Kidney (tissue), 13 donors: ENCODE measurements at regions not wholly inside any gene's neighbourhood (a gene's known extent, or its start where the extent isn't known, plus 50 kb on each side); places are given as distances from the start of the nearest gene placed in this dataset.

ENCODE experiments used
- DNase-seq, 5 donors: peaks; one replicate each; pipeline ENCODE4 v3.0.0-alpha.2; 2013 to 2020
- FAIRE-seq: peaks from 2 replicates; lab custom pipeline; 2012; peaks lifted over from hg19 to GRCh38; lab: Jason Lieb, UNC
- H3K27ac ChIP-seq, 2 donors: one replicate each; pipeline ENCODE4 v1.7.0; 2013; ENCODE audit warnings: low read depth in 2 of 2, low read length in 2 of 2, inconsistent platforms in 1 of 2
- H3K27me3 ChIP-seq: one replicate; pipeline ENCODE4 v1.7.1; 2013; ENCODE audit warnings: low read length, inconsistent platforms; ENCODE audit not compliant: control insufficient read depth, insufficient read depth
- H3K36me3 ChIP-seq, 3 donors: one replicate each; pipeline versions ENCODE4 v1.7.0 to v1.7.1; 2013; ENCODE audit warnings: low read length in 3 of 3, control low read depth in 1 of 3, inconsistent platforms in 1 of 3; ENCODE audit not compliant: insufficient read depth in 3 of 3, control insufficient read depth in 2 of 3
- H3K4me1 ChIP-seq, 3 donors: one replicate each; pipeline versions ENCODE4 v1.7.0 to v1.7.1; 2013; ENCODE audit warnings: low read length in 3 of 3, inconsistent platforms in 1 of 3, low read depth in 1 of 3; ENCODE audit not compliant: control insufficient read depth in 2 of 3, insufficient read depth in 2 of 3
- H3K4me3 ChIP-seq, 3 donors: one replicate each; pipeline versions ENCODE4 v1.7.0 to v1.8.1; 2013; ENCODE audit warnings: low read length in 3 of 3, control low read depth in 1 of 3, inconsistent platforms in 1 of 3
- H3K9ac ChIP-seq, 3 donors: one replicate each; pipeline versions ENCODE4 v1.7.0 to v1.7.1; 2013; ENCODE audit warnings: low read length in 3 of 3, control low read depth in 1 of 3, inconsistent platforms in 1 of 3
- H3K9me3 ChIP-seq, 3 donors: one replicate each; pipeline versions ENCODE4 v1.7.0 to v1.7.1; 2013; ENCODE audit warnings: low read length in 3 of 3, control low read depth in 1 of 3, inconsistent platforms in 1 of 3; ENCODE audit not compliant: control insufficient read depth in 2 of 3, insufficient read depth in 1 of 3
- CTCF ChIP-seq: IDR thresholded peaks from 3 replicates; pipeline ENCODE4 v1.5.1; 2012; ENCODE audit warnings: mild to moderate bottlenecking, moderate library complexity, borderline replicate concordance; ENCODE audit not compliant: insufficient read depth; ENCODE audit errors: extremely low read depth
- intact Hi-C: fragments of 100-400 bp; cut with DNase I; formaldehyde crosslinking; loops from one replicate; pipeline ENCODE4 v1.11.1; 2022
- donor health status: control.
- donor health status: control.
- donor health status: control.
- donor health status: control.
- donor health status: control.
- donor health status: DM: yes; HTN: yes; CAD: no.
- donor health status: Normal renal cell carcinoma (clear cell type).

GRCh38 chr18:77550625-77551024, 301.0 kb downstream of the GALR1 start:
- no peaks in the 10 kb centered on the region for H3K4me1 ChIP-seq
- H3K9me3 ChIP-seq, result no peaks in the 10 kb centered on the region
- FAIRE-seq (no peak), DNase-seq (no peak)
- no peak for TF ChIP-seq CTCF
- intact Hi-C loops, result no loop called here
- H3K4me3 ChIP-seq, result no peak overlapping the region
- H3K27me3 ChIP-seq, result no peaks in the 10 kb centered on the region
- no peak overlapping the region for H3K9ac ChIP-seq
- H3K36me3 ChIP-seq, result no peaks in the 10 kb centered on the region
- no peak overlapping the region for H3K27ac ChIP-seq

- no peak for FAIRE-seq
- no peaks in the 10 kb centered on the region for H3K4me1 ChIP-seq
- TF ChIP-seq CTCF, result no peak
Observed at GRCh38 chr18:77551055-77551454, 301.4 kb downstream of the GALR1 start.

GRCh38 chr18:77552945-77553344, 303.3 kb downstream of the GALR1 start:
- Histone ChIP-seq H3K9ac (no peak overlapping the region), H3K27me3 (no peaks in the 10 kb centered on the region), H3K36me3 (no peaks in the 10 kb centered on the region), H3K27ac (no peak overlapping the region), H3K4me3 (no peak overlapping the region), H3K4me1 (no peaks in the 10 kb centered on the region), H3K9me3 (no peaks in the 10 kb centered on the region)
- no peak for TF ChIP-seq CTCF
- FAIRE-seq (no peak), DNase-seq (no peak)
- intact Hi-C loops, result no loop called here

More at GRCh38 chr18:77551055-77551454, 301.4 kb downstream of the GALR1 start:
- Histone ChIP-seq H3K27me3 (no peaks in the 10 kb centered on the region), H3K9me3 (no peaks in the 10 kb centered on the region), H3K4me3 (no peak overlapping the region), H3K9ac (no peak overlapping the region), H3K27ac (no peak overlapping the region), H3K36me3 (no peaks in the 10 kb centered on the region)
- no peak for DNase-seq
- intact Hi-C loops, result no loop called here

GRCh38 chr18:77554061-77554460, 304.4 kb downstream of the GALR1 start:
- no peak for TF ChIP-seq CTCF
- FAIRE-seq, result no peak
- no peak overlapping the region for H3K9ac ChIP-seq

More at GRCh38 chr18:77554061-77554460, 304.4 kb downstream of the GALR1 start:
- Histone ChIP-seq H3K36me3 (no peaks in the 10 kb centered on the region), H3K27me3 (no peaks in the 10 kb centered on the region), H3K27ac (no peak overlapping the region), H3K4me1 (no peaks in the 10 kb centered on the region), H3K9me3 (no peaks in the 10 kb centered on the region), H3K4me3 (no peak overlapping the region)
- no peak for DNase-seq
- intact Hi-C loops, result no loop called here
